ENCODE measurements at regions not wholly inside any gene's neighbourhood (a gene's known extent, or its start where the extent isn't known, plus 50 kb on each side); places are given as distances from the start of the nearest gene placed in this dataset.

DNA sequence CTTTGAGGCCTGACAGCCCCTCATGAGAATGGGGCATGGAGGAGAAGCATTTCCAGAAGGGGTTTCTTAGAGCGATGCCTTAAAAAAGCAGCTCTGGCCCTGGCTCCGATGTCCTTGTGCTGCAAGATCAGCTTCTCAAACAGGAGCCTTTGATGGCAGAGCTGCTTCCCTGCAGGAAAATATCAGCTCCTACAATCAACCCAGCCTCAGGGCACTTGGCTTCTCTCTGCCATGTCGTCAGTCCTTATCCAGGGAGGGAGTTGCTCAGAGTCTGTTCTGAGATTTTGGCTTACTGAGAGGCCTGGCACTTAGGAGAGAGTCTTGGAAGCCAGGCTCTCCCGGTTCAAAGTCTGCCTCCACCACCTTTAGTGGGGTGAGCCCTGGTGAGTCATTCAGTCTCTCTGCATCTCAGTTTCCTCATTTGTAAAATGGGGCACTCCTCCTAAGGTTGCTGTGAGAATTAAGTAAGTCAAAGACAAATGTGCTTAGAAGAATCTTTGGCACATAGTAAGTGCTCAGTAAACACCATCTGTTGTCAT lies 184.4 kb downstream of the HAPSTR1 start:
- no peak for DNase-seq (ENCODE audit: low read depth)
- TF ChIP-seq, protein P1, sequence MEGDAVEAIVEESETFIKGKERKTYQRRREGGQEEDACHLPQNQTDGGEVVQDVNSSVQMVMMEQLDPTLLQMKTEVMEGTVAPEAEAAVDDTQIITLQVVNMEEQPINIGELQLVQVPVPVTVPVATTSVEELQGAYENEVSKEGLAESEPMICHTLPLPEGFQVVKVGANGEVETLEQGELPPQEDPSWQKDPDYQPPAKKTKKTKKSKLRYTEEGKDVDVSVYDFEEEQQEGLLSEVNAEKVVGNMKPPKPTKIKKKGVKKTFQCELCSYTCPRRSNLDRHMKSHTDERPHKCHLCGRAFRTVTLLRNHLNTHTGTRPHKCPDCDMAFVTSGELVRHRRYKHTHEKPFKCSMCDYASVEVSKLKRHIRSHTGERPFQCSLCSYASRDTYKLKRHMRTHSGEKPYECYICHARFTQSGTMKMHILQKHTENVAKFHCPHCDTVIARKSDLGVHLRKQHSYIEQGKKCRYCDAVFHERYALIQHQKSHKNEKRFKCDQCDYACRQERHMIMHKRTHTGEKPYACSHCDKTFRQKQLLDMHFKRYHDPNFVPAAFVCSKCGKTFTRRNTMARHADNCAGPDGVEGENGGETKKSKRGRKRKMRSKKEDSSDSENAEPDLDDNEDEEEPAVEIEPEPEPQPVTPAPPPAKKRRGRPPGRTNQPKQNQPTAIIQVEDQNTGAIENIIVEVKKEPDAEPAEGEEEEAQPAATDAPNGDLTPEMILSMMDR (IDR thresholded peaks at IDR 0.05; ENCODE audit: insufficient read depth, low read depth, low read length) = no peak
- no peak overlapping the region for H3K4me3 ChIP-seq (ENCODE audit: low read depth, low read length)

DNA sequence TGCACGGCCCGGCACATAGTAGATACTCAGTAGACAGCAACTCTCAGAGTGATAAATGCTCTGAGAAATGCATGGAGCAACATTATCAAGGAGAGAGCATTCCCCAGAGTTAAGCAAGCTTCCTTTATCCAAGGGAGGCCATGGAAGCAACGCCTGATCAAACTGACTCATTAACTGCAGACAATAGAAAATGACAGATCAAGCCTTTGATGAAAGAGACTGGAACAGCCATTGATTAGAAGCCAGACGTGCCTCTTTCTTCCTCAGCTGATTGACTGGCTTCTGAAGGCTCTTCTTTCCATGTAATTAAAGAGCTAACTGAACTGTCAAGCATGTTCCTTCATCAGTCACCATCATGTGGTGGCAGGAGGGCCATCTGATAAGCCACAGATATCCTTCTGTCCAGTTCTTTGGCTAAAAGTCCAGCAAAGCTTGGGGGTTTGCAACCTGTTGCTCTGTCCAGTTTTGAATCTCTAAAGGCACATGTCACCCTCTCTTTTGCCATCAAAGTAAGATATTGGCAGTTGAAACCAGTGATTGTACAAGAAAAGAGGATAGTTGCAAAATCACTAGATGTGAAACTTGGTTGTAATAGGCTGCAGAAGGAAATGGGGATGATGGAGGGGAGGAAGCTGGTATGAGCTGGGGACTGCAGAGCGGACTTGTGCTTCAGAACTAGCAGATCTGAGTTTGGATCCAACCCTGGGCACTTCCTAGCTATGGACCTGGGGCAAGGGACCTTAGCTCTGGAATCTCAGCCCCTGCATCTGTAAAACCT lies 188.0 kb downstream of the HAPSTR1 start:
- TF ChIP-seq, protein P1 (IDR thresholded peaks at IDR 0.05; ENCODE audit: insufficient read depth, low read depth, low read length) = no peak
- no peak overlapping the region for H3K4me3 ChIP-seq (ENCODE audit: low read depth, low read length)
- no peak for DNase-seq (ENCODE audit: low read depth)

DNA sequence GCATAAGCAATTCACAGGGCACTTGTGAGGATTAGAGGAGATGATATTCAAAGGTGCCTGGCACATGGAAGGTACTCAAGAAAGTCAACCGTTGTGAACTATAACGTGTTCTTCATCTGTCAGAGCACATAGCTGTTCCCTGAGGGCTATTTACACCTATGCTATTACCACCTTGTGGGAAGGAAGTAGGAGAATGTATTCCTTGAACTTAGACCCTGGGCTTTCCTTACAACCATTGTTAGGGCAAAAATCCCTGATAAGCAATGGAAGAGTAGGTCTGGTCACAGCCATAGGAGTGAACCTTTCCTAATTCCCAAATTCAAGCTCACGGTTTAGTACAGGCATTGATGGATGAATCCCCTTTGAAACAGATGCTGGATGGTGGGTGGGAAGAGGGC lies 188.6 kb downstream of the HAPSTR1 start:
- no peak overlapping the region for H3K4me3 ChIP-seq (ENCODE audit: low read depth, low read length)
- TF ChIP-seq, protein P1 (IDR thresholded peaks at IDR 0.05; ENCODE audit: insufficient read depth, low read depth, low read length) = no peak
- DNase-seq (ENCODE audit: low read depth) = no peak

DNA sequence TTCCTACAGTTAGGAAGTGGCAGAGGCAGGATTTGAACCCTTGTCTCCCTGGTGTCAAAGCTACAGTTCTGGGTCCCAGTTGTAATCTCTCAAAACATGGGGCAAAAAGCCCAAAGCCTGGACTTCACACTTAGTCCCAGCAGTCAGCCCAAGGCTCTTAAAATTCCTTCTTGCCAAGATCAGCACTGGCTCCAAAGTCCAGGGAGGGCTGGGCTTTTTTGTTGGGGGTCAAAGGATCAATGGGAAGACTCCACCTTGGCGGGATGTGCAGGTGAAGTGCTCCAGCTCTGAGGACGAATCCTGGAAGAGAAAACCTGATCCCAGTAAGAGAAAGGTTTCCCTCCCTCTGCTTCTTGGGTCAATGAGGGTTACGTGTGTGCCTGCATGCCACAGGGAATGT lies 195.5 kb downstream of the HAPSTR1 start:
- no peak overlapping the region for H3K4me3 ChIP-seq (ENCODE audit: low read depth, low read length)
- TF ChIP-seq, protein P1 (IDR thresholded peaks at IDR 0.05; ENCODE audit: insufficient read depth, low read depth, low read length) = no peak
- no peak for DNase-seq (ENCODE audit: low read depth)

DNA sequence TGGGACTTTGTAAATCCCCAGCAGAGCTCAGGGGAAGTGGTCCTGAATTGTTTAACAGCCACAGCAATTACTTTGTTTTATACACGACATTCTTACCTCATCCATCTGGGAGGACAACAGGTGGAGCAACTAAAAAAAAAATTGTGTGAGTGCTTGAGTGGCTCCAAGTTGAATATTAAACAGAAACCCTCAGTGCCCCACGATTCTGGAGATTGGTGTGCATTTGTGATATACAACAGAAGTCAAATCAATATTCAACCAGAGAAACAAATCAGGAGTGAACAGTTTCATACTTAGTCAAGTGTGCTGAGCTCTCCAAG lies 204.8 kb downstream of the HAPSTR1 start:
- TF ChIP-seq, protein P1 (IDR thresholded peaks at IDR 0.05; ENCODE audit: insufficient read depth, low read depth, low read length) = no peak
- no peak overlapping the region for H3K4me3 ChIP-seq (ENCODE audit: low read depth, low read length)
- DNase-seq (ENCODE audit: low read depth) = no peak

DNA sequence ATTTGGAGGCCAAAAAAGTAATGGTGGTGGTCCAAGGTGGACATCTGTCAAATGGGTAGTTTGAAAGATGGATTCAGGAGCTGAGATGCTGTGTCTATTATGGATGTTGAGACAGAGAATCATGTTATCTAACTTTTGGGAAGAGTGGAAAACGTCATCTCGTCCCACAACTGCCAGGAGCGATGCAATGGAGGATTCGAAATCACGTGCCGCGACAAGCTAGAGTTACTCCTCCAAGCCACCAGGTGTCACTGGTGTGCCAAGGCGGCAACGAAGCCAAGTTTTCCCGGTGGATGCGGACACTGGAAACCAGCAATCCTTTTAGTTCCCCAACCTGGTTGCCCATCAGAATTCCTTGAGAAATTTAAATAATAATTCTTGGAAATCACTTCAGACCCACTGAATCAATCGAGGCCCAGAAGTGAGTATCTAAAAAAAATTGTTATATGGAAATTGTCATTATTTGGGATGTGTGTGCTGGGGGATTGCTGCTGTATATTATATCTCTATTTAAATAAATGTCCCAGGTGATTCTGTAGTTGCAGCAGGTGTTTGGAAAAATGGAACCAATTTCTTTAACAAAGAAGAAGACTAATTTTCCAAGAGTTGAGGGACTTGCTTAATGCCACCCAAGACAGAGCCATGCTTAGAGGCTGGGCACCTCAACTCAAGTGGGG lies 206.1 kb downstream of the HAPSTR1 start:
- H3K4me3 ChIP-seq (ENCODE audit: low read depth, low read length) = no peak overlapping the region
- TF ChIP-seq, protein P1 (IDR thresholded peaks at IDR 0.05; ENCODE audit: insufficient read depth, low read depth, low read length) = no peak
- no peak for DNase-seq (ENCODE audit: low read depth)

Measured in fibroblast of villous mesenchyme (primary cell).